WTC11 (cell line): ENCODE measurements at regions not wholly inside any gene's neighbourhood (a gene's known extent, or its start where the extent isn't known, plus 50 kb on each side); places are given as distances from the start of the nearest gene placed in this dataset.

Experiments
- ATAC-seq: fragments of 200-7000 bp; cut with Tn5 transposase; 2 replicates; pipeline ENCODE4 v1.10.0; 2021; ENCODE audit warnings: mild to moderate bottlenecking, moderate library complexity
- CTCF ChIA-PET: fragments of 300-600 bp; sonication (Branson Sonifier 250); formaldehyde crosslinking; loops from one replicate; lab custom pipeline; 2021; ENCODE audit warnings: antibody characterized with exemption; lab: Charles Lee
- POLR2A ChIA-PET: fragments of 350-600 bp; sonication (Branson Sonifier 250); formaldehyde crosslinking; loops from one replicate; lab custom pipeline; 2021; ENCODE audit warnings: antibody characterized with exemption; lab: Charles Lee
- DNase-seq: peaks from one replicate; pipeline ENCODE4 v3.0.0; 2021; ENCODE audit warnings: low spot score
- H3K27ac Mint-ChIP-seq: 2 replicates; pipeline ENCODE4 v1.8.0; 2021; ENCODE audit warnings: mixed read lengths
- H3K27me3 Mint-ChIP-seq: 2 replicates; pipeline ENCODE4 v1.8.0; 2021; ENCODE audit warnings: low read depth, mild to moderate bottlenecking, moderate library complexity, mixed read lengths
- H3K36me3 Mint-ChIP-seq: 2 replicates; pipeline ENCODE4 v1.8.0; 2021; ENCODE audit warnings: mixed read lengths
- H3K4me1 Mint-ChIP-seq: 2 replicates; pipeline ENCODE4 v1.8.0; 2022; ENCODE audit warnings: mixed read lengths
- H3K4me3 Mint-ChIP-seq: 2 replicates; pipeline ENCODE4 v1.8.0; 2021; ENCODE audit warnings: mild to moderate bottlenecking, moderate library complexity, mixed read lengths
- H3K9me3 Mint-ChIP-seq: 2 replicates; pipeline ENCODE4 v1.8.0; 2021; ENCODE audit warnings: mixed read lengths
- CBFB ChIP-seq: sonication (generic); formaldehyde crosslinking; IDR thresholded peaks from 2 replicates; pipeline ENCODE4 v1.8.1; 2022; ENCODE audit warnings: mild to moderate bottlenecking, low read depth, missing genetic modification reagents
- ELF4 ChIP-seq: sonication (generic); formaldehyde crosslinking; IDR thresholded peaks from 2 replicates; pipeline ENCODE4 v1.8.1; 2022; ENCODE audit warnings: low read depth, mild to moderate bottlenecking, moderate library complexity, missing genetic modification reagents
- ERG ChIP-seq: fragments of 250-450 bp; sonication (Bioruptor Pico); IDR thresholded peaks from 2 replicates; pipeline ENCODE4 v1.8.0; 2021; ENCODE audit warnings: mild to moderate bottlenecking
- ESRRA ChIP-seq: sonication (generic); formaldehyde crosslinking; IDR thresholded peaks from 2 replicates; pipeline ENCODE4 v1.8.1; 2022; ENCODE audit warnings: mild to moderate bottlenecking, missing genetic modification reagents, borderline replicate concordance
- HMGA2 ChIP-seq: fragments of 250-450 bp; sonication (Bioruptor Pico); IDR thresholded peaks from 2 replicates; pipeline ENCODE4 v1.4.0; 2021; ENCODE audit warnings: mild to moderate bottlenecking, moderate library complexity
- MAX ChIP-seq: sonication (generic); formaldehyde crosslinking; IDR thresholded peaks from 2 replicates; pipeline ENCODE4 v1.8.0; 2022; ENCODE audit warnings: mild to moderate bottlenecking, missing genetic modification reagents
- MXD4 ChIP-seq: fragments of 250-450 bp; sonication (Bioruptor Pico); IDR thresholded peaks from 2 replicates; pipeline ENCODE4 v1.8.0; 2021; ENCODE audit warnings: mild to moderate bottlenecking, moderate library complexity, borderline replicate concordance
- MYBL2 ChIP-seq: sonication (generic); formaldehyde crosslinking; IDR thresholded peaks from 2 replicates; pipeline ENCODE4 v1.8.1; 2023; ENCODE audit warnings: mild to moderate bottlenecking, moderate library complexity, missing genetic modification reagents
- NFATC4 ChIP-seq: fragments of 250-450 bp; sonication (Bioruptor Pico); IDR thresholded peaks from 2 replicates; pipeline ENCODE4 v1.9.0; 2021; ENCODE audit warnings: mild to moderate bottlenecking
- NR1H2 ChIP-seq: sonication (generic); formaldehyde crosslinking; IDR thresholded peaks from 2 replicates; pipeline ENCODE4 v1.9.0; 2021; ENCODE audit warnings: mild to moderate bottlenecking, moderate library complexity, missing genetic modification reagents
- RORB ChIP-seq: fragments of 250-450 bp; sonication (Bioruptor Pico); IDR thresholded peaks from 2 replicates; pipeline ENCODE4 v1.9.0; 2021; ENCODE audit warnings: mild to moderate bottlenecking
- SOX15 ChIP-seq: fragments of 250-450 bp; sonication (Bioruptor Pico); IDR thresholded peaks from 2 replicates; pipeline ENCODE4 v1.9.0; 2021; ENCODE audit warnings: mild to moderate bottlenecking
- USF1 ChIP-seq: sonication (generic); formaldehyde crosslinking; IDR thresholded peaks from 2 replicates; pipeline ENCODE4 v1.8.0; 2022; ENCODE audit warnings: mild to moderate bottlenecking, missing genetic modification reagents
- USF2 ChIP-seq: sonication (generic); formaldehyde crosslinking; IDR thresholded peaks from 2 replicates; pipeline ENCODE4 v1.8.1; 2023; ENCODE audit warnings: mild to moderate bottlenecking, missing genetic modification reagents, moderate library complexity
- ZNF121 ChIP-seq: sonication (generic); formaldehyde crosslinking; IDR thresholded peaks from 2 replicates; pipeline ENCODE4 v1.8.0; 2023; ENCODE audit warnings: missing genetic modification reagents
- ZNF138 ChIP-seq: sonication (generic); formaldehyde crosslinking; conservative IDR thresholded peaks from 2 replicates; pipeline ENCODE4 v1.8.1; 2022; ENCODE audit warnings: mild to moderate bottlenecking, moderate library complexity, missing genetic modification reagents
- ZNF263 ChIP-seq: sonication (generic); formaldehyde crosslinking; IDR thresholded peaks from 2 replicates; pipeline ENCODE4 v1.8.1; 2022; ENCODE audit warnings: low read depth, mild to moderate bottlenecking, moderate library complexity, missing genetic modification reagents
- TF ChIP-seq, protein P1 (sequence below): sonication (generic); formaldehyde crosslinking; IDR thresholded peaks from 2 replicates; pipeline ENCODE4 v1.8.1; 2023; ENCODE audit warnings: mild to moderate bottlenecking, missing genetic modification reagents, borderline replicate concordance
- TF ChIP-seq, protein P2 (sequence below): sonication (generic); formaldehyde crosslinking; IDR thresholded peaks from 2 replicates; pipeline ENCODE4 v1.8.0; 2022; ENCODE audit warnings: mild to moderate bottlenecking, missing genetic modification reagents
- TF ChIP-seq, protein P3 (sequence below): fragments of 250-450 bp; sonication (Bioruptor Pico); IDR thresholded peaks from 2 replicates; pipeline ENCODE4 v1.9.0; 2021; ENCODE audit warnings: moderate library complexity, mild to moderate bottlenecking, inconsistent platforms, borderline replicate concordance
- TF ChIP-seq, protein P4 (sequence below): sonication (generic); formaldehyde crosslinking; IDR thresholded peaks from 2 replicates; pipeline ENCODE4 v1.8.0; 2023; ENCODE audit warnings: missing genetic modification reagents

DNA sequence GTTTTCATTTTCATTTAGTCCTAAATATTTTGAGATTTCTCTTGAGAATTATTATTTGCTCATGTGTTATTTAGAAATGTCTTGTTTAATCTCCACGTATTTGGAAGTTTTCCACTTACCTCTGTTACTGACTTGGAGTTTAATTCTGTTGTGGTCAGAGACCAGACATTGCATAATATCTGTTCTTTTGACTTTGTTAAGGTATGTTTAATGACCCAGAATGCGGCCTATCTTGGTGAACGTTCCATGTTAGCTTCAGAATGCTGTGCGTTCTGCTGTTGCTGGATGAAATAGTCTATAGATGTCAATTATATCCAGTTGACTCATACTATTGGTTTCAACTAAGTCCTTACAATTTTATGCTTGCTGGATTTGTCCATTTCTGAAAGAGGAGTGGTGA lies 325.3 kb upstream of the TARS1 start (continued):
- no peak for TF ChIP-seq ZNF263
- TF ChIP-seq SOX15 (CRISPR knock-in tag), result no peak
- no peak for TF ChIP-seq ZNF138 (CRISPR knock-in tag)

GRCh38 chr5:33118761-33119415 lies 321.9 kb upstream of the TARS1 start:
- Mint-ChIP-seq H3K36me3 (no peaks in the 10 kb centered on the region), H3K4me1 (peaks cover 9% of the 10 kb centered on the region), H3K9me3 (no peaks in the 10 kb centered on the region; the same call in 1 of the 2 replicates), H3K4me3 (no peak overlapping the region), H3K27ac (no peak overlapping the region), H3K27me3 (no peaks in the 10 kb centered on the region; the same call in 1 of the 2 replicates)
- DNase-seq, result no peak
- POLR2A ChIA-PET, result no interaction called here
- CTCF ChIA-PET, result no interaction called here
- TF ChIP-seq, protein P1, sequence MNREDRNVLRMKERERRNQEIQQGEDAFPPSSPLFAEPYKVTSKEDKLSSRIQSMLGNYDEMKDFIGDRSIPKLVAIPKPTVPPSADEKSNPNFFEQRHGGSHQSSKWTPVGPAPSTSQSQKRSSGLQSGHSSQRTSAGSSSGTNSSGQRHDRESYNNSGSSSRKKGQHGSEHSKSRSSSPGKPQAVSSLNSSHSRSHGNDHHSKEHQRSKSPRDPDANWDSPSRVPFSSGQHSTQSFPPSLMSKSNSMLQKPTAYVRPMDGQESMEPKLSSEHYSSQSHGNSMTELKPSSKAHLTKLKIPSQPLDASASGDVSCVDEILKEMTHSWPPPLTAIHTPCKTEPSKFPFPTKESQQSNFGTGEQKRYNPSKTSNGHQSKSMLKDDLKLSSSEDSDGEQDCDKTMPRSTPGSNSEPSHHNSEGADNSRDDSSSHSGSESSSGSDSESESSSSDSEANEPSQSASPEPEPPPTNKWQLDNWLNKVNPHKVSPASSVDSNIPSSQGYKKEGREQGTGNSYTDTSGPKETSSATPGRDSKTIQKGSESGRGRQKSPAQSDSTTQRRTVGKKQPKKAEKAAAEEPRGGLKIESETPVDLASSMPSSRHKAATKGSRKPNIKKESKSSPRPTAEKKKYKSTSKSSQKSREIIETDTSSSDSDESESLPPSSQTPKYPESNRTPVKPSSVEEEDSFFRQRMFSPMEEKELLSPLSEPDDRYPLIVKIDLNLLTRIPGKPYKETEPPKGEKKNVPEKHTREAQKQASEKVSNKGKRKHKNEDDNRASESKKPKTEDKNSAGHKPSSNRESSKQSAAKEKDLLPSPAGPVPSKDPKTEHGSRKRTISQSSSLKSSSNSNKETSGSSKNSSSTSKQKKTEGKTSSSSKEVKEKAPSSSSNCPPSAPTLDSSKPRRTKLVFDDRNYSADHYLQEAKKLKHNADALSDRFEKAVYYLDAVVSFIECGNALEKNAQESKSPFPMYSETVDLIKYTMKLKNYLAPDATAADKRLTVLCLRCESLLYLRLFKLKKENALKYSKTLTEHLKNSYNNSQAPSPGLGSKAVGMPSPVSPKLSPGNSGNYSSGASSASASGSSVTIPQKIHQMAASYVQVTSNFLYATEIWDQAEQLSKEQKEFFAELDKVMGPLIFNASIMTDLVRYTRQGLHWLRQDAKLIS, result no peak
- no peak for TF ChIP-seq SOX15 (CRISPR knock-in tag)
- no peak for ATAC-seq

DNA sequence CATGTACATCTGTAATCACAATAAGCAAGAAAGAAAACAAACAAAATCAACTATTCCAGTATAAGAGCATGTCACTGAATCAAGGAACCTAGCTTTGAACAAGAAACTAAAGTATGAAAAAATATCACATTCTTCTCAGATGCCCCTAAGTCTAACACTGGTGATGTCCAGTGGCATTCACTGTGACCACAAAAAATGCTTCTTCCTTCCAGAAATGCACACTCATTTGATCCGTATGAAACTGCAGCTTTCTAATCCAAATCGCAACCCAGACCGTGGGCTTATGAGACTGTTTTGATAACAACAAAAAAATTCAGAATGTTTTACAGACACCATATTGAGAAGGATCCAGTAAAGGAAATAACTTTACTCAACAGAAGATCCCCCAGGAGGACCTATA lies 320.1 kb upstream of the TARS1 start:
- H3K27me3 Mint-ChIP-seq, result no peaks in the 10 kb centered on the region; the same call in 1 of the 2 replicates
- H3K9me3 Mint-ChIP-seq, result no peaks in the 10 kb centered on the region; the same call in 1 of the 2 replicates
- no peak overlapping the region for H3K27ac Mint-ChIP-seq

More for the DNA sequence above, 320.1 kb upstream of the TARS1 start:
- no peak overlapping the region for H3K4me3 Mint-ChIP-seq
- ChIA-PET POLR2A (no interaction called here), CTCF (no interaction called here)
- peaks cover 9% of the 10 kb centered on the region for H3K4me1 Mint-ChIP-seq
- no peaks in the 10 kb centered on the region for H3K36me3 Mint-ChIP-seq
- ATAC-seq (no peak), DNase-seq (no peak)
- TF ChIP-seq, protein P2, sequence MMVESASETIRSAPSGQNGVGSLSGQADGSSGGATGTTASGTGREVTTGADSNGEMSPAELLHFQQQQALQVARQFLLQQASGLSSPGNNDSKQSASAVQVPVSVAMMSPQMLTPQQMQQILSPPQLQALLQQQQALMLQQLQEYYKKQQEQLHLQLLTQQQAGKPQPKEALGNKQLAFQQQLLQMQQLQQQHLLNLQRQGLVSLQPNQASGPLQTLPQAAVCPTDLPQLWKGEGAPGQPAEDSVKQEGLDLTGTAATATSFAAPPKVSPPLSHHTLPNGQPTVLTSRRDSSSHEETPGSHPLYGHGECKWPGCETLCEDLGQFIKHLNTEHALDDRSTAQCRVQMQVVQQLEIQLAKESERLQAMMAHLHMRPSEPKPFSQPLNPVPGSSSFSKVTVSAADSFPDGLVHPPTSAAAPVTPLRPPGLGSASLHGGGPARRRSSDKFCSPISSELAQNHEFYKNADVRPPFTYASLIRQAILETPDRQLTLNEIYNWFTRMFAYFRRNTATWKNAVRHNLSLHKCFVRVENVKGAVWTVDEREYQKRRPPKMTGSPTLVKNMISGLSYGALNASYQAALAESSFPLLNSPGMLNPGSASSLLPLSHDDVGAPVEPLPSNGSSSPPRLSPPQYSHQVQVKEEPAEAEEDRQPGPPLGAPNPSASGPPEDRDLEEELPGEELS, result no peak
- no peak for TF ChIP-seq NR1H2 (CRISPR knock-in tag)
- no peak for TF ChIP-seq USF2 (CRISPR knock-in tag)
- no peak for TF ChIP-seq ERG
- TF ChIP-seq CBFB, result no peak
- no peak for TF ChIP-seq MXD4 (CRISPR knock-in tag)
- TF ChIP-seq USF1, result no peak
- TF ChIP-seq ESRRA (CRISPR knock-in tag), result no peak
- TF ChIP-seq ELF4 (CRISPR knock-in tag), result no peak
- TF ChIP-seq, protein P3, sequence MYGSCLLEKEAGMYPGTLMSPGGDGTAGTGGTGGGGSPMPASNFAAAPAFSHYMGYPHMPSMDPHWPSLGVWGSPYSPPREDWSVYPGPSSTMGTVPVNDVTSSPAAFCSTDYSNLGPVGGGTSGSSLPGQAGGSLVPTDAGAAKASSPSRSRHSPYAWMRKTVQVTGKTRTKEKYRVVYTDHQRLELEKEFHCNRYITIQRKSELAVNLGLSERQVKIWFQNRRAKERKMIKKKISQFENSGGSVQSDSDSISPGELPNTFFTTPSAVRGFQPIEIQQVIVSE, result no peak
- no peak for TF ChIP-seq MAX (CRISPR knock-in tag)
- TF ChIP-seq HMGA2 (CRISPR knock-in tag), result no peak
- TF ChIP-seq, protein P4, sequence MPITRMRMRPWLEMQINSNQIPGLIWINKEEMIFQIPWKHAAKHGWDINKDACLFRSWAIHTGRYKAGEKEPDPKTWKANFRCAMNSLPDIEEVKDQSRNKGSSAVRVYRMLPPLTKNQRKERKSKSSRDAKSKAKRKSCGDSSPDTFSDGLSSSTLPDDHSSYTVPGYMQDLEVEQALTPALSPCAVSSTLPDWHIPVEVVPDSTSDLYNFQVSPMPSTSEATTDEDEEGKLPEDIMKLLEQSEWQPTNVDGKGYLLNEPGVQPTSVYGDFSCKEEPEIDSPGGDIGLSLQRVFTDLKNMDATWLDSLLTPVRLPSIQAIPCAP, result no peak
- no peak for TF ChIP-seq NFATC4
- TF ChIP-seq ZNF121 (CRISPR knock-in tag), result no peak
- no peak for TF ChIP-seq MYBL2 (CRISPR knock-in tag)
- no peak for TF ChIP-seq RORB (CRISPR knock-in tag)
